A673 (cell line): ENCODE measurements at regions not wholly inside any gene's neighbourhood (a gene's known extent, or its start where the extent isn't known, plus 50 kb on each side); places are given as distances from the start of the nearest gene placed in this dataset.

Source experiments
- BruUV-seq: library from RNA; stranded (reverse); fragments of 400-500 nt; replicated peaks from 2 replicates; lab custom pipeline; 2021; lab: Mats Ljungman, UMichigan
- CTCF ChIA-PET: fragments of 300-600 bp; sonication (Branson Sonifier 250); formaldehyde crosslinking; loops from one replicate; lab custom pipeline; 2022; ENCODE audit warnings: antibody characterized with exemption; lab: Charles Lee
- POLR2A ChIA-PET: fragments of 300-600 bp; sonication (Branson Sonifier 250); formaldehyde crosslinking; loops from one replicate; lab custom pipeline; 2022; ENCODE audit warnings: antibody characterized with exemption; ENCODE audit not compliant: low non-redundant PET; lab: Charles Lee
- DNase-seq: peaks from one replicate; pipeline ENCODE4 v3.0.0-alpha.2; 2015; ENCODE audit warnings: low spot score
- H3K27ac ChIP-seq: fragments of 200-600 bp; sonication (generic); 2 replicates; pipeline ENCODE4 v1.5.1; 2016; ENCODE audit warnings: mixed run types, low read depth, mild to moderate bottlenecking, mixed read lengths, antibody characterized with exemption, low read length; ENCODE audit not compliant: poor library complexity, severe bottlenecking
- H3K27me3 ChIP-seq: fragments of 200-600 bp; sonication (generic); replicated peaks from 2 replicates; pipeline ENCODE4 v1.6.1; 2017; ENCODE audit warnings: mixed run types, low read depth, mild to moderate bottlenecking, mixed read lengths, antibody characterized with exemption, low read length; ENCODE audit not compliant: insufficient read depth, poor library complexity
- H3K36me3 ChIP-seq: fragments of 200-600 bp; sonication (generic); 2 replicates; pipeline ENCODE4 v1.6.1; 2016; ENCODE audit warnings: mixed run types, mild to moderate bottlenecking, mixed read lengths, antibody characterized with exemption, low read length; ENCODE audit not compliant: insufficient read depth, poor library complexity, severe bottlenecking
- H3K4me1 ChIP-seq: fragments of 200-600 bp; sonication (generic); 2 replicates; pipeline ENCODE4 v1.6.1; 2017; ENCODE audit warnings: mixed run types, mild to moderate bottlenecking, mixed read lengths, antibody characterized with exemption, low read length; ENCODE audit not compliant: insufficient read depth, poor library complexity, severe bottlenecking
- H3K4me3 ChIP-seq: fragments of 200-600 bp; sonication (generic); 2 replicates; pipeline ENCODE4 v1.5.1; 2016; ENCODE audit warnings: low read depth, mixed run types, mild to moderate bottlenecking, mixed read lengths, low read length; ENCODE audit not compliant: poor library complexity, severe bottlenecking
- H3K9me3 ChIP-seq: fragments of 200-600 bp; sonication (generic); 2 replicates; pipeline ENCODE4 v1.6.1; 2016; ENCODE audit warnings: mixed run types, low read depth, mild to moderate bottlenecking, mixed read lengths, antibody characterized with exemption, low read length; ENCODE audit not compliant: poor library complexity, severe bottlenecking
- CTCF ChIP-seq: fragments of 300-800, 200-600 bp; sonication (generic); conservative IDR thresholded peaks from 2 replicates; pipeline ENCODE4 v1.5.1; 2017; ENCODE audit warnings: low read depth, mild to moderate bottlenecking, antibody characterized with exemption, low read length, moderate library complexity, mixed read lengths
- EZH2 ChIP-seq: fragments of 200-600 bp; sonication (generic); IDR thresholded peaks from 2 replicates; pipeline ENCODE4 v1.6.1; 2017; ENCODE audit warnings: borderline replicate concordance, low read depth, mild to moderate bottlenecking, mixed read lengths, antibody characterized with exemption, low read length; ENCODE audit not compliant: poor library complexity, severe bottlenecking
- intact Hi-C: fragments of 100-400 bp; cut with micrococcal nuclease; formaldehyde crosslinking; loops from one replicate; pipeline ENCODE4 v1.10.0; 2022; ENCODE audit not compliant: unreplicated experiment

GRCh38 chr15:26098801-26099200 lies 235.7 kb upstream of the ATP10A start:
- peaks cover 39% of the 10 kb centered on the region for H3K9me3 ChIP-seq
- H3K27me3 ChIP-seq = no peaks in the 10 kb centered on the region
- H3K4me3 ChIP-seq = no peak overlapping the region
- no peak overlapping the region for H3K27ac ChIP-seq
- BruUV-seq = no TSS peak
- DNase-seq = no peak
- H3K36me3 ChIP-seq = no peaks in the 10 kb centered on the region
- intact Hi-C loops = loop anchor here (10.0 kb wide), 1 partner anchor 1324 kb away; no protein-coding TSS in a partner anchor
- TF ChIP-seq CTCF = no peak
- no peak for TF ChIP-seq EZH2
- H3K4me1 ChIP-seq = no peaks in the 10 kb centered on the region
- POLR2A ChIA-PET = no interaction called here
- CTCF ChIA-PET = no interaction called here

DNA sequence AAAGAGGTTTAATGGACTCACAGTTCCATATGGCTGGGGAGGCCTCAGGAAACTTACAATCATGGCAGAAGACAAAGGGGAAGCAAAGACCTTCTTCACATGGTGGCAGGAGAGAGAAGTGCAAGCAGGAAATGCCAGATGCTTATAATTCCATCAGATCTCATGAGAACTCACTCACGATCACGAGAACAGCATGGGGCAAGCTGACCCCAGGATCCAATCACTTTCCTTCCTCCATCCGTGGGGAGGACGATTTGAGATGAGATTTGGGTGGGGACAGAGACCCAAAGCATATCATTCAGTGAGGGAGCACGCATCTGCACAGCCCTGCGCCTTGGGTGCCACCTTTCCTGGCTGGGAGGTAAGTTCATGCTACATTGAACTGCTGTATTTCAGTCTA lies 234.1 kb upstream of the ATP10A start:
- H3K4me1 ChIP-seq = no peaks in the 10 kb centered on the region
- intact Hi-C loops = loop anchor here (10.0 kb wide), 1 partner anchor 1322 kb away; no protein-coding TSS in a partner anchor
- no peak overlapping the region for H3K4me3 ChIP-seq
- BruUV-seq = no TSS peak
- TF ChIP-seq EZH2 (no peak), CTCF (no peak)
- H3K36me3 ChIP-seq = no peaks in the 10 kb centered on the region
- no peaks in the 10 kb centered on the region for H3K27me3 ChIP-seq
- peaks cover 32% of the 10 kb centered on the region for H3K9me3 ChIP-seq
- no peak overlapping the region for H3K27ac ChIP-seq
- DNase-seq = no peak
- CTCF ChIA-PET = no interaction called here
- POLR2A ChIA-PET = no interaction called here

DNA sequence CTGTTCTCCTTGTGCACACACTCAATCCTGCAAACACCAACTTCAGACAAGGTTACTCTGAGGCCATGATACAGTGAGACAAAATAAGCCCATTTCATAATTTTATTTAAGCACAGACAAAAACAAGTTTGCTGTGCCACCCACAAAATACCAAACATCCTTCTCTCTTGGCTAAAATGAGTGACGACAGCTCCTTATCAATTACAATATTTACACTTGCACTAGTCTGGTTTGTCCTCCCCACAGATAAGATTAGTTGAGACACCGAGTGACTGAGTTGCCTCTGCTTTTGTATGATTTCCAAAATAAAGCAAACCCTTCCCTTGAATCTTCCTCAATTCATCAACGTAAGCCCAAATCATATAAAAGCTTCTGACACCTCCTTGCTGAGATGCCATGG lies 233.5 kb upstream of the ATP10A start:
- H3K27me3 ChIP-seq = no peaks in the 10 kb centered on the region
- CTCF ChIA-PET = no interaction called here
- POLR2A ChIA-PET = no interaction called here
- intact Hi-C loops = loop anchor here (10.0 kb wide), 1 partner anchor 1322 kb away; no protein-coding TSS in a partner anchor
- TF ChIP-seq CTCF (no peak), EZH2 (no peak)
- no peaks in the 10 kb centered on the region for H3K36me3 ChIP-seq
- DNase-seq = no peak
- H3K4me1 ChIP-seq = no peaks in the 10 kb centered on the region
- H3K9me3 ChIP-seq = peaks cover 29% of the 10 kb centered on the region
- H3K27ac ChIP-seq = no peak overlapping the region
- BruUV-seq = no TSS peak
- no peak overlapping the region for H3K4me3 ChIP-seq
